GM13976 (cell line): ENCODE measurements at regions not wholly inside any gene's neighbourhood (a gene's known extent, or its start where the extent isn't known, plus 50 kb on each side); places are given as distances from the start of the nearest gene placed in this dataset.

Source experiments
- DNase-seq: peaks from one replicate; pipeline ENCODE4 v3.0.0; 2012; ENCODE audit warnings: low spot score
- CTCF ChIP-seq: IDR thresholded peaks from 2 replicates; pipeline ENCODE4 v1.5.1; 2012; ENCODE audit warnings: borderline replicate concordance, mild to moderate bottlenecking; ENCODE audit not compliant: insufficient read depth; ENCODE audit errors: extremely low read depth, missing control alignments, control extremely low read depth
- in situ Hi-C: fragments of 300-500 bp; cut with MboI; formaldehyde crosslinking; loops from one replicate; pipeline ENCODE4 v1.12.0; 2022; ENCODE audit warnings: low sequenced_read_pairs, mixed read lengths, inconsistent platforms; ENCODE audit not compliant: unreplicated experiment

DNA sequence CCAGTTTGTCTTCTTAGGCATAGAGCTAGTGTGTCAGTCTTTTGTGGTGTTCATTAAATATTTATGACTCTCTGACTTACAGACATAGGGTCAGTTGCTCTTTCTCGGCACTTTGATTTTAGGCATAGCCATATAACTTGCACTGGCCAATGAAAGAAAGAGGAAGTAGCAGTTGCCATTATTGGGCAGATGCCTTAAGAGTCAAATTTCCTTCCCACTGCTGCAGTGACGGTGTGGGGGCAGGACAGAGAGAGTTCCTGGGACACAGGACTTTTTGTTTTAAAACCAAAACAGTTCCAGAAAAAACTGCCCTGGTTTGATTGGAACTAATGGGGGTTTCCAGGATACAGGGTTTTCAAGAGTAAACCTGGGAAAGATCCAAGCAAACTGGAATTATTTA lies 60.2 kb upstream of the PHF14 start:
- in situ Hi-C loops, result no loop called here
- TF ChIP-seq CTCF, result no peak
- DNase-seq, result no peak

DNA sequence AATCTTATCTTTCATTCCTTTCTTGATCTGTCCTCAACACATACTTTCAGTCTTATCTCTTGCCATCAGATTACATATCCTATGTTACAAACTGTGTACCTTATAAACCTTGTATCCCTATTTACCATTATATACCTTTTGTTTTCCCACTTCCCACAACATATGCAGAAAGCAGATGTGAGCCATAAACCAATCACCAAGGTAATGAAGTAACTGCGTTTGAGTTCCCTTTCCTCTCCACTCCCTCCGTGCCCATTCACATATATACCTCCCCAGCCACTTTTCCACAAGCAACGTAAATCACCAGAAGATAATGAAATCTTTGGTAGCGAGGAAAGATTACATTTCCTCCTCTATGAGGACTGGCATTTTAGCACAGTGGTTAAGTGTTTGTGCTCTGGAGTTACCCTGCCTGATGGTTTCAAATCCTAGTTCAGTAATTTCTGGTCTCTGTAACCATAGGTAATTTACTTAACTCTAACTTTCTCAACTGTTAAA lies 55.5 kb upstream of the PHF14 start:
- no peak for TF ChIP-seq CTCF
- DNase-seq, result no peak
- in situ Hi-C loops, result no loop called here

DNA sequence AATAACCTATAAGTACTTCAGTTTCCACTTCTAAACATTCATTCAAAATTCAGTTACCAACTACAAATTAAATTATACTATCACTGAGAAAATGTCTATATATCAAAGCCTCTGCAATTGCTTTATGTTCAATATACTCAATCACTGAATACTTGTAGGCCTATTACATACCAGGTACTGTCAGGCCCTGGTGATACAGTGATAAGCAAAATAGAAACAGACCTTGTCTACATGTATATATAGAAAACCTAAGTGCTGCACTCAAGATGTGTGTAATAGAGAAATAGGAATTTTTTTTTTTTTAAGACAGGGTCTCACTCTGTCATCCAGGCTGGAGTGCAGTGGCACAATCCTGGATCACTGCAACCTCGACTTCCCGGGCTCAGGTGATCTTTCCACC lies 53.7 kb upstream of the PHF14 start:
- DNase-seq, result no peak
- in situ Hi-C loops, result no loop called here
- TF ChIP-seq CTCF, result no peak
